BJ (cell line): ENCODE measurements at regions not wholly inside any gene's neighbourhood (a gene's known extent, or its start where the extent isn't known, plus 50 kb on each side); places are given as distances from the start of the nearest gene placed in this dataset.

Experiments
- CTCF ChIA-PET: fragments of 350-600 bp; formaldehyde crosslinking; extraction: SDS; loops from one replicate; lab custom pipeline; 2021; ENCODE audit warnings: antibody characterized with exemption, inconsistent platforms; lab: Yijun Ruan, JAX
- POLR2A ChIA-PET: fragments of 300-600 bp; sonication (Branson Sonifier 250); formaldehyde crosslinking; extraction: SDS; loops from one replicate; lab custom pipeline; 2021; ENCODE audit warnings: antibody characterized with exemption; lab: Charles Lee
- DNase-seq: peaks from one replicate; pipeline ENCODE4 v3.0.0-alpha.2; 2011; ENCODE audit warnings: low read depth
- H3K27me3 ChIP-seq: 2 replicates; pipeline ENCODE4 v1.6.0; 2011; ENCODE audit warnings: low read length; ENCODE audit not compliant: control insufficient read depth, insufficient read depth
- H3K36me3 ChIP-seq: 2 replicates; pipeline ENCODE4 v1.5.1; 2011; ENCODE audit warnings: low read length; ENCODE audit not compliant: control insufficient read depth, insufficient read depth
- H3K4me3 ChIP-seq: 2 replicates; pipeline ENCODE4 v1.5.1; 2011; ENCODE audit warnings: low read depth, mild to moderate bottlenecking, control low read depth, low read length
- TF ChIP-seq, protein P1 (sequence below): IDR thresholded peaks from 2 replicates; pipeline ENCODE4 v1.5.1; 2011; ENCODE audit warnings: low read depth, mild to moderate bottlenecking, control low read depth, inconsistent platforms, low read length, moderate library complexity; ENCODE audit not compliant: insufficient read depth

DNA sequence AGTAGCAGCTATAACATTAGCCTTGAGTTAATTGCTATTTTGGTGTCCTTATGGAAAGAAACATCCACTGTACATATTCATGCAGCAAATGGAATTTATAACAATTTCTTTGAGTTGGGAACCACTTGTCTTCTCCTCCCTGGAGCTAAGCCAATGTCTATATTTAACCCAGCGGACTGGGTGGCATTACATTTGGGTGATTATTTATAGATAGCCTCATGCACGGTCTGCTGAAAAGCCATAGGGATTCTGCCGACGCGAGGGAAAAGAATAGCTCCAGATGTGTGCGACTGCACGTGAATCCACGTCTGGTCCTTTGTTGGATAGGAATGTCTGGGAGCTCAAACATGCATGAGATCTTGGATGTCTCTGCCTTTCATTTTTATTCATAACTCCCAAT is 157.5 kb upstream of the BRINP1 start:
- no peaks in the 10 kb centered on the region for H3K36me3 ChIP-seq
- no peak overlapping the region for H3K4me3 ChIP-seq
- ChIA-PET POLR2A (no interaction called here), CTCF (interaction anchor here (1.9 kb wide), 1 partner anchor 30 kb away, joined by 6 read pairs; no protein-coding TSS in a partner anchor)
- DNase-seq, result no peak
- H3K27me3 ChIP-seq, result no peaks in the 10 kb centered on the region
- TF ChIP-seq, protein P1, sequence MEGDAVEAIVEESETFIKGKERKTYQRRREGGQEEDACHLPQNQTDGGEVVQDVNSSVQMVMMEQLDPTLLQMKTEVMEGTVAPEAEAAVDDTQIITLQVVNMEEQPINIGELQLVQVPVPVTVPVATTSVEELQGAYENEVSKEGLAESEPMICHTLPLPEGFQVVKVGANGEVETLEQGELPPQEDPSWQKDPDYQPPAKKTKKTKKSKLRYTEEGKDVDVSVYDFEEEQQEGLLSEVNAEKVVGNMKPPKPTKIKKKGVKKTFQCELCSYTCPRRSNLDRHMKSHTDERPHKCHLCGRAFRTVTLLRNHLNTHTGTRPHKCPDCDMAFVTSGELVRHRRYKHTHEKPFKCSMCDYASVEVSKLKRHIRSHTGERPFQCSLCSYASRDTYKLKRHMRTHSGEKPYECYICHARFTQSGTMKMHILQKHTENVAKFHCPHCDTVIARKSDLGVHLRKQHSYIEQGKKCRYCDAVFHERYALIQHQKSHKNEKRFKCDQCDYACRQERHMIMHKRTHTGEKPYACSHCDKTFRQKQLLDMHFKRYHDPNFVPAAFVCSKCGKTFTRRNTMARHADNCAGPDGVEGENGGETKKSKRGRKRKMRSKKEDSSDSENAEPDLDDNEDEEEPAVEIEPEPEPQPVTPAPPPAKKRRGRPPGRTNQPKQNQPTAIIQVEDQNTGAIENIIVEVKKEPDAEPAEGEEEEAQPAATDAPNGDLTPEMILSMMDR, result no peak

DNA sequence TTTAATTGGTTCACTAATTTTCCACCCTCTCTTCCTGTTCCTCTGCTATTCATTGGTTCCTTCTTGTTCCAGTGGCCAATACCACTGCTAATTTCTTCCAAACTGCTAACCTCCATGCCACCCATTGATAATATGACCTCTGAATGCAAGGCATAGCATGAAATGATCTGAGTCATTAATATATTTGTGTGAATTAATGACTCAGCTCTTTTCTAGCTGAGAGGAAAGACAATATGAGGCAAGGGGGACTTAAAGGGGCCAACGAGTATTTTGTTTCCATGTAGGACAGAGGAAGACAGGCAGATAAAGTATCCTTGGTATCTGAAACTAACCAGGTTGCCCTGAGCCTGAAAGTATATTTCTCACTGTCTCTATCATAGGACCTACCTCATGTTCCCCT is 154.3 kb upstream of the BRINP1 start:
- no peak for DNase-seq
- H3K4me3 ChIP-seq, result no peak overlapping the region
- H3K27me3 ChIP-seq, result no peaks in the 10 kb centered on the region
- TF ChIP-seq, protein P1, result no peak
- no peaks in the 10 kb centered on the region for H3K36me3 ChIP-seq
- CTCF ChIA-PET, result no interaction called here
- POLR2A ChIA-PET, result no interaction called here

DNA sequence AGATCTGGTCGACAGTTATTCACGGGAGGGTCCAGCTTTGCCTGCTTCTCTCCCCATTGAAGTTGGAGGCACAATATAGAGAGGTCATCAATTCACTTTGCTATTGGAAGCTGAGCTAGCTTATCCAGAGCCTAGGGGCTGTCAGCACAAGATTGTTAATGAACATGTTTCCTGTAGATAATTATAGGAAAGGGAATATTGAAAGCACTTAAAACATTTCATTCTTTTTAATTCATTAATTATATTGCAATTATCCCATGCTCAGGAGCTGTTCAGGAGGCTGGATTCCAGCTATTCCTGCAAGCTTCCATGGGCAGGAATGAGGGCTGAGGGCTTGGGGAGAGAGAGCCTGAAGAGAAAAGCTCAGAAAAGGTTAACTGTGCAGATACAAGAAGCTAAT is 153.1 kb upstream of the BRINP1 start:
- H3K4me3 ChIP-seq, result no peak overlapping the region
- DNase-seq, result no peak
- POLR2A ChIA-PET, result no interaction called here
- CTCF ChIA-PET, result no interaction called here
- H3K36me3 ChIP-seq, result no peaks in the 10 kb centered on the region
- no peaks in the 10 kb centered on the region for H3K27me3 ChIP-seq
- TF ChIP-seq, protein P1, result no peak

- TF ChIP-seq, protein P1, result no peak
- POLR2A ChIA-PET, result no interaction called here
- CTCF ChIA-PET, result no interaction called here
- H3K36me3 ChIP-seq, result no peaks in the 10 kb centered on the region
- H3K27me3 ChIP-seq, result no peaks in the 10 kb centered on the region
- DNase-seq, result no peak
- H3K4me3 ChIP-seq, result no peak overlapping the region
Measured at GRCh38 chr9:119509291-119509905, 140.2 kb upstream of the BRINP1 start.

GRCh38 chr9:119501374-119501773 is 132.1 kb upstream of the BRINP1 start:
- H3K4me3 ChIP-seq, result no peak overlapping the region
- ChIA-PET POLR2A (no interaction called here), CTCF (no interaction called here)
- no peaks in the 10 kb centered on the region for H3K27me3 ChIP-seq
- H3K36me3 ChIP-seq, result no peaks in the 10 kb centered on the region
- TF ChIP-seq, protein P1, result no peak
- no peak for DNase-seq
